Trophoblast cell (in vitro differentiated cells and primary cell): ENCODE measurements at regions not wholly inside any gene's neighbourhood (a gene's known extent, or its start where the extent isn't known, plus 50 kb on each side); places are given as distances from the start of the nearest gene placed in this dataset.

Experiments
- DNase-seq, 2 donors: peaks; one replicate each; pipeline ENCODE4 v3.0.0-alpha.2; 2016
- H2AFZ ChIP-seq: 2 replicates; pipeline ENCODE4 v1.6.1; 2013; ENCODE audit warnings: low read length, moderate library complexity, mild to moderate bottlenecking; ENCODE audit not compliant: insufficient read depth, poor library complexity
- H2AK5ac ChIP-seq: 2 replicates; pipeline ENCODE4 v1.6.1; 2013; ENCODE audit warnings: mild to moderate bottlenecking, low read length
- H2BK120ac ChIP-seq: 2 replicates; pipeline ENCODE4 v1.6.1; 2013; ENCODE audit warnings: low read length, mild to moderate bottlenecking, moderate library complexity; ENCODE audit not compliant: insufficient read depth, poor library complexity
- H2BK12ac ChIP-seq: 2 replicates; pipeline ENCODE4 v1.6.1; 2013; ENCODE audit warnings: mild to moderate bottlenecking, low read length, moderate library complexity
- H2BK5ac ChIP-seq: 2 replicates; pipeline ENCODE4 v1.6.1; 2013; ENCODE audit warnings: low read length, low read depth, moderate library complexity, mild to moderate bottlenecking; ENCODE audit not compliant: poor library complexity
- H3K14ac ChIP-seq: 2 replicates; pipeline ENCODE4 v1.6.1; 2013; ENCODE audit warnings: mild to moderate bottlenecking, low read length
- H3K18ac ChIP-seq: 2 replicates; pipeline ENCODE4 v1.6.1; 2013; ENCODE audit warnings: mild to moderate bottlenecking, low read length
- H3K23ac ChIP-seq: 2 replicates; pipeline ENCODE4 v1.6.1; 2013; ENCODE audit warnings: low read length
- H3K27ac ChIP-seq: 2 replicates; pipeline ENCODE4 v1.5.1; 2013; ENCODE audit warnings: low read depth, mild to moderate bottlenecking, inconsistent platforms, low read length, moderate library complexity
- H3K27me3 ChIP-seq: 2 replicates; pipeline ENCODE4 v1.6.1; 2013; ENCODE audit warnings: inconsistent platforms, mild to moderate bottlenecking, low read length, moderate library complexity; ENCODE audit not compliant: insufficient read depth
- H3K36me3 ChIP-seq, 2 experiments: 1 replicate in 1 of 2; 2 replicates in 1 of 2; pipeline ENCODE4 v1.6.1; 2013; ENCODE audit warnings: low read length in 2 of 2, mild to moderate bottlenecking in 2 of 2, moderate library complexity in 1 of 2; ENCODE audit not compliant: insufficient read depth in 2 of 2, control insufficient read depth in 1 of 2
- H3K4ac ChIP-seq: 2 replicates; pipeline ENCODE4 v1.6.1; 2013; ENCODE audit warnings: low read depth, mild to moderate bottlenecking, low read length, moderate library complexity
- H3K4me1 ChIP-seq, 2 experiments: 1 replicate in 1 of 2; 2 replicates in 1 of 2; pipeline ENCODE4 v1.6.1; 2013; ENCODE audit warnings: low read length in 2 of 2, mild to moderate bottlenecking in 2 of 2, moderate library complexity in 1 of 2; ENCODE audit not compliant: insufficient read depth in 2 of 2, control insufficient read depth in 1 of 2
- H3K4me2 ChIP-seq: 2 replicates; pipeline ENCODE4 v1.6.1; 2013; ENCODE audit warnings: inconsistent platforms, mild to moderate bottlenecking, low read length, moderate library complexity
- H3K4me3 ChIP-seq: 2 replicates; pipeline ENCODE4 v1.5.1; 2013; ENCODE audit warnings: mild to moderate bottlenecking, low read depth, low read length, inconsistent platforms
- H3K79me1 ChIP-seq: one replicate; pipeline ENCODE4 v1.6.1; 2013; ENCODE audit warnings: low read length
- H3K79me2 ChIP-seq: 2 replicates; pipeline ENCODE4 v1.6.1; 2013; ENCODE audit warnings: low read length, mild to moderate bottlenecking; ENCODE audit not compliant: control insufficient read depth, insufficient read depth, poor library complexity
- H3K9ac ChIP-seq: 2 replicates; pipeline ENCODE4 v1.6.1; 2013; ENCODE audit warnings: mild to moderate bottlenecking, low read length
- H3K9me3 ChIP-seq: 2 replicates; pipeline ENCODE4 v1.6.1; 2013; ENCODE audit warnings: low read depth, mild to moderate bottlenecking, control low read depth, inconsistent platforms, low read length; ENCODE audit not compliant: insufficient read depth
- H4K12ac ChIP-seq: 2 replicates; pipeline ENCODE4 v1.6.1; 2013; ENCODE audit warnings: low read depth, mild to moderate bottlenecking, low read length, moderate library complexity
- H4K8ac ChIP-seq: 2 replicates; pipeline ENCODE4 v1.6.1; 2013; ENCODE audit warnings: low read depth, mild to moderate bottlenecking, low read length, moderate library complexity
- H4K91ac ChIP-seq: one replicate; pipeline ENCODE4 v1.6.1; 2013; ENCODE audit warnings: low read depth, mild to moderate bottlenecking, low read length, moderate library complexity
- WGBS: extraction: QIAGEN DNeasy Blood & Tissue Kit; methylation state at CpG from one replicate; pipeline ENCODE4 v1.1.7; 2013; ENCODE audit warnings: missing lambda C conversion rate; ENCODE audit not compliant: insufficient read length, insufficient coverage; ENCODE audit errors: extremely low coverage; 5-methylcytosine and 5-hydroxymethylcytosine counted together

DNA sequence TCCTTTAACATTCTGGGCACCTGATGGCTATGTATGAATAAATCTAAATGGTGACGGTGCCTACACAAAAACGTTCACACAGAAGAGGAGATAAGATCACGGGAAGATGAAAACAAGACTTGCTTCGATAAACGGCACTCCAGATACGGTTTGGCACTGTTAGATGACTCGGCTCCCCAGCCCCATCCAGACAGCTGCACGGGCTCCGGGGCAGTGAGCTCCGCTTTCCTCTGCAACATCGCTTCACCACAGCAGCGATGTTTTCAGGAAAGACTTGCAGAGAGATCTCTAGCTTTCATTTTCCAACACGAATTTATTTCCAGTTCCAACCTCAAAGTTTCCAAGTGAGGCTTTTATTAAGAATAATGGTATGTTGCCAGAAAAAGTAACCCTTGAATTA, 132.1 kb downstream of the KLF6 start:
- peaks cover 3% of the 10 kb centered on the region for H3K9me3 ChIP-seq
- no peak overlapping the region for H4K91ac ChIP-seq
- no peak overlapping the region for H2BK120ac ChIP-seq
- no CpG with 5 or more reads among the region's 13 CpGs for WGBS
- no peak overlapping the region for H2BK5ac ChIP-seq
- no peak overlapping the region for H3K18ac ChIP-seq
- no peak overlapping the region for H3K4ac ChIP-seq
- no peak for DNase-seq
- H2AFZ ChIP-seq: no peak overlapping the region
- no peak overlapping the region for H2BK12ac ChIP-seq
- no peak overlapping the region for H4K8ac ChIP-seq
- H3K23ac ChIP-seq: no peak overlapping the region
- H2AK5ac ChIP-seq: no peak overlapping the region
- no peaks in the 10 kb centered on the region for H3K36me3 ChIP-seq
- no peak overlapping the region for H3K27ac ChIP-seq
- no peak overlapping the region for H3K4me2 ChIP-seq
- H3K79me2 ChIP-seq: no peaks in the 10 kb centered on the region
- peaks cover 3% of the 10 kb centered on the region for H3K79me1 ChIP-seq
- H3K4me3 ChIP-seq: no peak overlapping the region
- H3K27me3 ChIP-seq: no peaks in the 10 kb centered on the region
- peaks cover 0 to 8% of the 10 kb centered on the region in 2 experiments for H3K4me1 ChIP-seq
- no peak overlapping the region for H3K14ac ChIP-seq
- H4K12ac ChIP-seq: no peak overlapping the region
- H3K9ac ChIP-seq: no peak overlapping the region

DNA sequence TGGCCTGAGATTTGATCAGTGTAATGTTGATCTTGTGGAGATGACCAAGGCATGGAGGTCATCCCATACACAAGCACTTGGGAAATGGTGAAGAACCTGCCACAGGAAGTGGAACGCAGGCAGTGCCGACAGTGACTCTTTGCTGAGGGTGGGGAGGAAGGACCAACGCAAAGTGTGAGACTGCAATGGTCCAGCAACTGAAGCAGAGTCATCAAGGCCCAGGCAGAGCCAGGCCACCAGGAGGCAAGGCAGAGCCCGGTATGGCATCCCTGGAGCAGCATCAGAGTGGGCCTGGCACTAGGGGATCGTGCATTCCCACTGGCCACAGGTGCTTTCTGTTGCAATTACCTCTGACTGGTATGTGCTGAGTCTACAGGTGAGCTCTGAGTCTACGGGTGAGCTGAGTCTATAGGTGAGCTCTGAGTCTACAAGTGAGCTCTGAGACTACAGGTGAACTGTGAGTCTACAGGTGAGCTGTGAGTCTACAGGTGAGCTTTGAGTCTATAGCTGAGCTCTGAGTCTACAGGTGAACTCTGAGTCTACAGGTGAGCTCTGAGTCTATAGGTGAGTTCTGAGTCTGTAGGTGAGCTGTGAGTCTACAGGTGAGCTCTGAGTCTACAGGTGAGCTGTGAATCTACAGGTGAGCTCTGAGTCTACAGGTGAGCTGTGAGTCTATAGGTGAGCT, 132.9 kb downstream of the KLF6 start:
- Histone ChIP-seq H3K9ac (no peak overlapping the region), H2BK5ac (no peak overlapping the region), H3K4me2 (no peak overlapping the region), H3K79me1 (no peaks in the 10 kb centered on the region), H2BK120ac (no peak overlapping the region), H3K14ac (no peak overlapping the region), H3K79me2 (no peaks in the 10 kb centered on the region), H2BK12ac (no peak overlapping the region), H3K4me3 (no peak overlapping the region), H4K91ac (no peak overlapping the region), H4K8ac (no peak overlapping the region), H3K4ac (no peak overlapping the region), H3K18ac (no peak overlapping the region), H4K12ac (no peak overlapping the region), H3K36me3 (no peaks in the 10 kb centered on the region), H3K9me3 (peaks cover 3% of the 10 kb centered on the region), H3K27me3 (no peaks in the 10 kb centered on the region), H3K27ac (no peak overlapping the region), H2AFZ (no peak overlapping the region), H3K23ac (no peak overlapping the region), H3K4me1 (peaks cover 0 to 8% of the 10 kb centered on the region in 2 experiments), H2AK5ac (no peak overlapping the region)
- peak; percentile 20 to 51 for DNase-seq
- WGBS: no CpG with 5 or more reads among the region's 6 CpGs

DNA sequence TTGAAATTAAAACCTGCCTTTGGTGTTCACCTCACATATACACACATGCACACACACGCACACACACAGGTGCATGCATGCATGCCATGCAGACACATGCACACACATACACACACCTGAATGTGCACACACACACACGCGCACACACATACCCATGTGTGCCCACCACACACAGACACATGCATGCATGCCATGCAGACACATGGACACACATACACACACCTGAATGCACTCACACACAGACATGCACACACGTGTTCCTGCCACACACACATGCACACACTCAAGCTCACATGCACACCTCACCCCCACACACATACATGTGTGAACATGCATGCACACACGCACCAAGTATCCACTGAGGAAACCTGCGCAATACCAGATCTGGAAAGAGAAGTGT, 136.4 kb downstream of the KLF6 start:
- no peak overlapping the region for H4K12ac ChIP-seq

DNA sequence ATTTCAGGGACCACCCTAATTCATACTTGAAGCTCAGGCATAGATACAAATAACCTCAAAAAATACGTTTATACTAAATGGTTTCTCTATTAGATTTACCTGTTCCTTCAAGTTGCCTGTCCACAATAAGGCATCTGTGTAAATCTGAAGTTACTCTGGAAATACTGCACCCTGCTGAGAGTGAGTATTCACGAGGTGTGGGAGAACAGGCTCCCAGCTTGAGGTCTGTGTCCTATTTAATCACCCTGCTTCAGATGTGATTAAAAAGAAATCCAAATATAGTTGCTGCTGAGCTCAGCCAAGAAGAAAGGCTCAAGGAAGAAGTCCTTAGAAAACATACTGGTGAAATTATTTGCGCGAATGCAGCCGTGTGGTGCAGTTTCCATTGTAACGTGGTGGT, 136.8 kb downstream of the KLF6 start:
- H3K4me2 ChIP-seq: no peak overlapping the region
- H2BK5ac ChIP-seq: no peak overlapping the region
- H4K12ac ChIP-seq: no peak overlapping the region
- H3K79me2 ChIP-seq: no peaks in the 10 kb centered on the region
- H3K9me3 ChIP-seq: peaks cover 3% of the 10 kb centered on the region
- H3K79me1 ChIP-seq: no peaks in the 10 kb centered on the region
- H2BK120ac ChIP-seq: no peak overlapping the region
- no peak overlapping the region for H3K27ac ChIP-seq
- no peaks in the 10 kb centered on the region for H3K4me1 ChIP-seq
- H3K36me3 ChIP-seq: no peaks in the 10 kb centered on the region
- H2AK5ac ChIP-seq: no peak overlapping the region
- H3K27me3 ChIP-seq: no peaks in the 10 kb centered on the region
- H4K91ac ChIP-seq: no peak overlapping the region
- no peak overlapping the region for H2AFZ ChIP-seq
- no peak overlapping the region for H3K4ac ChIP-seq
- no peak overlapping the region for H3K23ac ChIP-seq
- H3K14ac ChIP-seq: no peak overlapping the region
- no peak overlapping the region for H3K18ac ChIP-seq
- DNase-seq: no peak
- no peak overlapping the region for H3K9ac ChIP-seq
- no CpG with 5 or more reads among the region's 6 CpGs for WGBS
- no peak overlapping the region for H2BK12ac ChIP-seq
- no peak overlapping the region for H3K4me3 ChIP-seq
- H4K8ac ChIP-seq: no peak overlapping the region

More for the DNA sequence above, 136.4 kb downstream of the KLF6 start:
- no peak overlapping the region for H3K18ac ChIP-seq
- H3K36me3 ChIP-seq: no peaks in the 10 kb centered on the region
- no peak overlapping the region for H3K9ac ChIP-seq
- no peaks in the 10 kb centered on the region for H3K27me3 ChIP-seq
- peaks cover 3% of the 10 kb centered on the region for H3K9me3 ChIP-seq
- H3K23ac ChIP-seq: no peak overlapping the region
- no peak overlapping the region for H4K91ac ChIP-seq
- H2AK5ac ChIP-seq: no peak overlapping the region
- H3K79me2 ChIP-seq: no peaks in the 10 kb centered on the region
- no peak overlapping the region for H2BK12ac ChIP-seq
- DNase-seq: no peak
- H3K79me1 ChIP-seq: no peaks in the 10 kb centered on the region
- H4K8ac ChIP-seq: no peak overlapping the region
- H2AFZ ChIP-seq: no peak overlapping the region
- no peak overlapping the region for H2BK120ac ChIP-seq
- peak overlapping the region; percentile 19 for H3K4me3 ChIP-seq
- no peaks in the 10 kb centered on the region for H3K4me1 ChIP-seq
- no peak overlapping the region for H3K27ac ChIP-seq
- H3K14ac ChIP-seq: no peak overlapping the region
- H3K4ac ChIP-seq: no peak overlapping the region
- H2BK5ac ChIP-seq: no peak overlapping the region
- no peak overlapping the region for H3K4me2 ChIP-seq
- no CpG with 5 or more reads among the region's 6 CpGs for WGBS
